Prostate gland (tissue), 2 donors: ENCODE measurements at regions not wholly inside any gene's neighbourhood (a gene's known extent, or its start where the extent isn't known, plus 50 kb on each side); places are given as distances from the start of the nearest gene placed in this dataset.
"Not testable (repeated sequence)": the region's sequence is repeated elsewhere in the genome, so short reads cannot be mapped to it uniquely, and the experiment has no call there.

ENCODE experiments used
- DNase-seq: peaks from one replicate; pipeline ENCODE4 v3.0.0-alpha.2; 2019; ENCODE audit warnings: low spot score
- H3K27ac ChIP-seq, 2 donors: fragments of 200-600 bp; sonication (generic); 2 replicates each; pipeline ENCODE4 v1.5.1; 2017 to 2019
- H3K27me3 ChIP-seq: fragments of 200-600 bp; sonication (generic); replicated peaks from 2 replicates; pipeline ENCODE4 v1.5.1; 2019; ENCODE audit not compliant: insufficient read depth
- H3K36me3 ChIP-seq, 2 donors: fragments of 200-600 bp; sonication (generic); 1 replicate in 1 of 2; 2 replicates in 1 of 2; pipeline versions ENCODE4 v1.5.1 to v1.8.1; 2017 to 2019
- H3K4me1 ChIP-seq: fragments of 200-600 bp; sonication (generic); replicated peaks from 2 replicates; pipeline ENCODE4 v1.5.1; 2019
- H3K4me3 ChIP-seq, 2 donors: fragments of 200-600 bp; sonication (generic); 2 replicates each; pipeline ENCODE4 v1.5.1; 2017 to 2019
- H3K9me3 ChIP-seq: fragments of 200-600 bp; sonication (generic); 2 replicates; pipeline ENCODE4 v1.5.1; 2017
- POLR2A ChIP-seq: fragments of 450-650 bp; IDR thresholded peaks from one replicate; pipeline ENCODE4 v1.6.1; 2016; ENCODE audit warnings: antibody characterized with exemption, mild to moderate bottlenecking
- POLR2AphosphoS5 ChIP-seq: sonication (generic); formaldehyde crosslinking; IDR thresholded peaks from one replicate; pipeline ENCODE4 v1.6.1; 2017; ENCODE audit warnings: antibody characterized with exemption
- WGBS: methylation state at CpG from one replicate; pipeline ENCODE4 v1.1.5; 2018; 5-methylcytosine and 5-hydroxymethylcytosine counted together
- intact Hi-C: fragments of 100-400 bp; cut with DNase I; formaldehyde crosslinking; loops from one replicate; pipeline ENCODE4 v1.14.2; 2022
- TF ChIP-seq, protein P1 (sequence below), 4 experiments: fragments of 200-600 bp in 2 of 4; fragments of 450-650 bp in 2 of 4; sonication (generic) in 2 of 4; IDR thresholded peaks; 1 replicate in 3 of 4; 2 replicates in 1 of 4; pipeline ENCODE4 v1.5.1; 2016 to 2019; ENCODE audit warnings: antibody characterized with exemption in 4 of 4, mild to moderate bottlenecking in 2 of 4, moderate library complexity in 2 of 4

DNA sequence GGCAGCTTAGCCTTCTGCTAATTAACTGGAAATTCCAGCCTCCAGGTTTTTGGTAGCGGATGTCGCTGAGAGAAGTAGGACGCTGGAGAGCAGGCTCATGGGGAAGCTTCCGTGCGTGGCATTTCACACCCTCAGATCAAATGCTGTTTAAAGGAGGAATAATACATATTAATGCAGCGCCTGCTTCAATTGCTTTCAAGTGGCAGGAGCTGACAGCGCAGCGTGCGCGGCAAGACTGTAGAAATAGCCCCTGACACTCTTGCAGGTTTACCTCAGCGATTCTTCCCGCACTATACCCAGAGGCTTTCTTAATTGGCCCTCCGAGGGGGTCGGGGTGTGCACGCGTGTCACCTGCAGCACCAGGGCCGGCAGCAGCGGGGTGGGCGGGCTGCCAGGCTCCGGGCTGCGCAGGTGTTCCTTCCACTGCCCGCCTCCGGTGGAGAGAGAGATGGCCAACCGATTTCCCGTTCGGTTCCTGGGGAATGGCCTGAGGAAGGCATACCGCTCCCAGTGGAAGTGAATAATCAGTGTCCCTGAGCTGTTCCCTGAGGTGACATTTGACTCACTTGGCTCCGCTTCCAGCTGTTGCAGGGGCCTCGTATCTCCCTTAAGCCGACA lies 427.9 kb downstream of the KCTD16 start:
- no peaks in the 10 kb centered on the region for H3K27me3 ChIP-seq
- peak overlapping the region in 1 of 2 donors; percentile 2 for H3K4me3 ChIP-seq
- DNase-seq: no peak
- TF ChIP-seq POLR2AphosphoS5: no peak
- TF ChIP-seq, protein P1, sequence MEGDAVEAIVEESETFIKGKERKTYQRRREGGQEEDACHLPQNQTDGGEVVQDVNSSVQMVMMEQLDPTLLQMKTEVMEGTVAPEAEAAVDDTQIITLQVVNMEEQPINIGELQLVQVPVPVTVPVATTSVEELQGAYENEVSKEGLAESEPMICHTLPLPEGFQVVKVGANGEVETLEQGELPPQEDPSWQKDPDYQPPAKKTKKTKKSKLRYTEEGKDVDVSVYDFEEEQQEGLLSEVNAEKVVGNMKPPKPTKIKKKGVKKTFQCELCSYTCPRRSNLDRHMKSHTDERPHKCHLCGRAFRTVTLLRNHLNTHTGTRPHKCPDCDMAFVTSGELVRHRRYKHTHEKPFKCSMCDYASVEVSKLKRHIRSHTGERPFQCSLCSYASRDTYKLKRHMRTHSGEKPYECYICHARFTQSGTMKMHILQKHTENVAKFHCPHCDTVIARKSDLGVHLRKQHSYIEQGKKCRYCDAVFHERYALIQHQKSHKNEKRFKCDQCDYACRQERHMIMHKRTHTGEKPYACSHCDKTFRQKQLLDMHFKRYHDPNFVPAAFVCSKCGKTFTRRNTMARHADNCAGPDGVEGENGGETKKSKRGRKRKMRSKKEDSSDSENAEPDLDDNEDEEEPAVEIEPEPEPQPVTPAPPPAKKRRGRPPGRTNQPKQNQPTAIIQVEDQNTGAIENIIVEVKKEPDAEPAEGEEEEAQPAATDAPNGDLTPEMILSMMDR (IDR thresholded peaks at IDR 0.05): no peak
- TF ChIP-seq POLR2A: no peak
- H3K36me3 ChIP-seq: no peaks in the 10 kb centered on the region
- H3K27ac ChIP-seq: no peak overlapping the region
- no peaks in the 10 kb centered on the region for H3K4me1 ChIP-seq
- WGBS: 3% methylated on average over 23 of the region's 30 CpGs
- intact Hi-C loops: no loop called here
- H3K9me3 ChIP-seq: no peaks in the 10 kb centered on the region

GRCh38 chr5:144596517-144596916 lies 425.8 kb downstream of the KCTD16 start:
- WGBS: 85% methylated on average over 2 of the region's 2 CpGs

DNA sequence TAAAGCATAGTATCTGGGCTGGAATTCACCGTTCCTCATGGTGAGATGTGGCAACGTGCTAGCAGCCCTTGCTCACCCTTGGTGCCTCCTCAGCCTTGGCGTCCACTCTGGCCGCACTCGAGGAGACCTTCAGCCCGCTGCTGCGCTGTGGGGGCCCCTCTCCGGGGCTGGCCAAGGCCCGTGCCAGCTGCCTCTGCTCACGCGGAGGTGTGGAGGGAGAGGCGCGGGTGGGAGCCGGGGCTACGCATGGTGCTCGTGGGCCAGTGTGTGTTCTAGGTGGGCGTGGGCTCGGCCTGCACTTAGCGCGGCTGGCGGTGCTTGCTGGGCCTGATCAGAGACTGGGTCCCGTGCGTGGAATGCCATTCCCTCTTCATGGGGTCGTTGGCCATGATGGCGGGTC lies 424.2 kb downstream of the KCTD16 start:
- Histone ChIP-seq H3K9me3 (no peaks in the 10 kb centered on the region), H3K27me3 (no peaks in the 10 kb centered on the region), H3K4me1 (no peaks in the 10 kb centered on the region), H3K4me3 (no peak overlapping the region), H3K36me3 (no peaks in the 10 kb centered on the region), H3K27ac (no peak overlapping the region)
- TF ChIP-seq POLR2AphosphoS5: no peak
- 92% methylated on average over 25 of the region's 25 CpGs for WGBS
- intact Hi-C loops: no loop called here
- no peak for DNase-seq

More at GRCh38 chr5:144596517-144596916, 425.8 kb downstream of the KCTD16 start:
- intact Hi-C loops: no loop called here
- TF ChIP-seq POLR2A (no peak), POLR2AphosphoS5 (no peak)
- TF ChIP-seq, protein P1 (IDR thresholded peaks at IDR 0.05): no peak
- Histone ChIP-seq H3K9me3 (no peaks in the 10 kb centered on the region), H3K36me3 (no peaks in the 10 kb centered on the region), H3K4me1 (no peaks in the 10 kb centered on the region), H3K4me3 (no peak overlapping the region), H3K27me3 (no peaks in the 10 kb centered on the region), H3K27ac (no peak overlapping the region)
- DNase-seq: no peak

DNA sequence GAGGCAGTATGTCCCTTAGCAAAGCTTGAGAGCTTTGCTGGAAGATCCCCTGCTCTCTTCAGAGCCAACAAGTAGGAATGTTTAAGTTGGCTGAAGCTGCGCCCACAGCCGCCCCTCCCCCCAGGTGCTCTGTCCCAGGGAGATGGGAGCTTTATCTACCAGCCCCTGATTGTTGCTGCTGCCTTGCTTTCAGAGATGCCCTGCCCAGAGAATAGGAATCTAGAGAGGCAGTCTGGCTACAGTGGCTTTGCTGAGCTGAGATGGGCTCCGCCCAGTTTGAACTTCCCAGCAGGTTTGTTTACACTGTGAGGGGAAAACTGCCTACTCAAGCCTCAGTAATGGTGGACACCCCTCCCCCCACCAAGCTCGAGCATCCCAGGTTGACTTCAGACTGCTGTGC lies 423.6 kb downstream of the KCTD16 start:
- H3K27ac ChIP-seq, H3K4me1 ChIP-seq, DNase-seq, H3K9me3 ChIP-seq, H3K36me3 ChIP-seq, intact Hi-C loops, H3K4me3 ChIP-seq, H3K27me3 ChIP-seq: not testable (repeated sequence)
- WGBS: 68% methylated on average over 4 of the region's 4 CpGs

GRCh38 chr5:144585681-144586080 lies 415.0 kb downstream of the KCTD16 start:
- no peak overlapping the region for H3K27ac ChIP-seq
- intact Hi-C loops: no loop called here
- no peak for DNase-seq
- 33% methylated on average over 5 of the region's 5 CpGs for WGBS
- no peaks in the 10 kb centered on the region for H3K4me1 ChIP-seq
- TF ChIP-seq, protein P1 (IDR thresholded peaks at IDR 0.05): no peak
- no peak for TF ChIP-seq POLR2A
- no peak for TF ChIP-seq POLR2AphosphoS5
- H3K4me3 ChIP-seq: no peak overlapping the region
- H3K27me3 ChIP-seq: no peaks in the 10 kb centered on the region
- no peaks in the 10 kb centered on the region for H3K36me3 ChIP-seq
- no peaks in the 10 kb centered on the region for H3K9me3 ChIP-seq
